ENCODE measurements at regions not wholly inside any gene's neighbourhood (a gene's known extent, or its start where the extent isn't known, plus 50 kb on each side); places are given as distances from the start of the nearest gene placed in this dataset.

DNA sequence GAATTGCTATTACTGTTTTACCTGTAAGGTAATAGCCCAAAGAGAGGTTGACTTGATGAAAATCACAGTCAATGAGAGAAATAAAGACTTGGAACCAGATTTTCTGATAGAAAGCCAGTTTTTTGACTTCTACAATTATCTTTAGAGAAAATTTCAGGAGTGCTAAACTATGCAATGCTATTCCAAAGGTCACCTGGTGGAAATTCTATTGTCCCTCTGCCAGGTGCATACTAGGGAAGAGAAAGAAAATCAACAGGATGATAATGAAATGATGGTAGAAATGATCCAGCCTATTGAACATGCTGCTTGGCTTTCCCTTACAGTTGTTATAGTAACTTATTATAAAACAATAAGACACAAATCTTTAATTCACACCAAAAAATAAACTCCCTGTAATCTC, 85.0 kb downstream of the FASTKD2 start:
- BruUV-seq (replicated peaks): no TSS peak
- no peaks in the 10 kb centered on the region for H3K9me3 ChIP-seq (ENCODE audit: low read depth, low read length, poor library complexity, severe bottlenecking)
- H3K27ac ChIP-seq (ENCODE audit: low read depth, low read length, poor library complexity, severe bottlenecking): no peak overlapping the region
- no peak for DNase-seq (ENCODE audit: low spot score)
- CTCF ChIA-PET: no interaction called here
- H3K27me3 ChIP-seq (replicated peaks; ENCODE audit: insufficient read depth, low read depth, low read length, poor library complexity): no peaks in the 10 kb centered on the region
- intact Hi-C loops (cut with micrococcal nuclease; ENCODE audit: unreplicated experiment): no loop called here
- H3K4me3 ChIP-seq (ENCODE audit: low read depth, low read length, poor library complexity, severe bottlenecking): no peak overlapping the region
- H3K4me1 ChIP-seq (ENCODE audit: insufficient read depth, low read length, poor library complexity, severe bottlenecking): no peaks in the 10 kb centered on the region
- H3K36me3 ChIP-seq (ENCODE audit: insufficient read depth, low read length, poor library complexity, severe bottlenecking): no peaks in the 10 kb centered on the region
- TF ChIP-seq CTCF (conservative IDR thresholded peaks at IDR 0.05; ENCODE audit: low read depth, low read length) (no peak), EZH2 (IDR thresholded peaks at IDR 0.05; ENCODE audit: borderline replicate concordance, low read depth, low read length, poor library complexity, severe bottlenecking) (no peak)
- POLR2A ChIA-PET (ENCODE audit: low non-redundant PET): no interaction called here

GRCh38 chr2:206851521-206851920, 86.1 kb downstream of the FASTKD2 start:
- H3K4me1 ChIP-seq (ENCODE audit: insufficient read depth, low read length, poor library complexity, severe bottlenecking): no peaks in the 10 kb centered on the region
- no peak for TF ChIP-seq CTCF (conservative IDR thresholded peaks at IDR 0.05; ENCODE audit: low read depth, low read length)
- TF ChIP-seq EZH2 (IDR thresholded peaks at IDR 0.05; ENCODE audit: borderline replicate concordance, low read depth, low read length, poor library complexity, severe bottlenecking): no peak
- no peaks in the 10 kb centered on the region for H3K27me3 ChIP-seq (replicated peaks; ENCODE audit: insufficient read depth, low read depth, low read length, poor library complexity)
- no peak for DNase-seq (ENCODE audit: low spot score)
- H3K9me3 ChIP-seq (ENCODE audit: low read depth, low read length, poor library complexity, severe bottlenecking): no peaks in the 10 kb centered on the region
- no TSS peak for BruUV-seq (replicated peaks)
- ChIA-PET POLR2A (ENCODE audit: low non-redundant PET) (no interaction called here), CTCF (no interaction called here)
- H3K36me3 ChIP-seq (ENCODE audit: insufficient read depth, low read length, poor library complexity, severe bottlenecking): no peaks in the 10 kb centered on the region
- intact Hi-C loops (cut with micrococcal nuclease; ENCODE audit: unreplicated experiment): no loop called here
- no peak overlapping the region for H3K27ac ChIP-seq (ENCODE audit: low read depth, low read length, poor library complexity, severe bottlenecking)
- H3K4me3 ChIP-seq (ENCODE audit: low read depth, low read length, poor library complexity, severe bottlenecking): no peak overlapping the region

- ChIA-PET CTCF (no interaction called here), POLR2A (ENCODE audit: low non-redundant PET) (no interaction called here)
- H3K9me3 ChIP-seq (ENCODE audit: low read depth, low read length, poor library complexity, severe bottlenecking): no peaks in the 10 kb centered on the region
- TF ChIP-seq EZH2 (IDR thresholded peaks at IDR 0.05; ENCODE audit: borderline replicate concordance, low read depth, low read length, poor library complexity, severe bottlenecking): no peak
- no peak for TF ChIP-seq CTCF (conservative IDR thresholded peaks at IDR 0.05; ENCODE audit: low read depth, low read length)
- H3K36me3 ChIP-seq (ENCODE audit: insufficient read depth, low read length, poor library complexity, severe bottlenecking): no peaks in the 10 kb centered on the region
- no peaks in the 10 kb centered on the region for H3K4me1 ChIP-seq (ENCODE audit: insufficient read depth, low read length, poor library complexity, severe bottlenecking)
- no TSS peak for BruUV-seq (replicated peaks)
- no peaks in the 10 kb centered on the region for H3K27me3 ChIP-seq (replicated peaks; ENCODE audit: insufficient read depth, low read depth, low read length, poor library complexity)
- no peak for DNase-seq (ENCODE audit: low spot score)
- intact Hi-C loops (cut with micrococcal nuclease; ENCODE audit: unreplicated experiment): no loop called here
- H3K4me3 ChIP-seq (ENCODE audit: low read depth, low read length, poor library complexity, severe bottlenecking): no peak overlapping the region
- H3K27ac ChIP-seq (ENCODE audit: low read depth, low read length, poor library complexity, severe bottlenecking): no peak overlapping the region
Measured at GRCh38 chr2:206853915-206854314, 85.4 kb upstream of the CPO start.
